ENCODE measurements at regions not wholly inside any gene's neighbourhood (a gene's known extent, or its start where the extent isn't known, plus 50 kb on each side); places are given as distances from the start of the nearest gene placed in this dataset.

DNA sequence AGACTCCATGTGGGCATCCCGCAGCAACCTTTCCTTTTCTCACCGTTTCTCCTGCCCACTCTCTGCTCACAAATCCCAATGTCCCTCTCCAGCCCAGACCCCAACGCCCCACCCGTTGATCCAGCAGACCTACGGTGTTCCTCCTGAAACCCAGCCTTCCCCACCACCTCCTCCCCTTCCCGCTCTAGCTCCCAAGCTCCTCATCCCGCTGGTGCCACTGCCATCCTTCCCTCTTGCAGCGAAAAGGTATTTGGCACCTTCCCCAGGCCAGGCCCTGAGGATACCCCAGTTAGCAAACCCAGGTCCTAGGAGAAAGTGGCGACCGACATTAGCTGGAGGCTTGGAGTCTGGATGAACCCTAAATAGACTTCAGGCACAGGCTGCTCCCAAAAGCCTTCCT lies 84.0 kb upstream of the RTL6 start:
- Histone ChIP-seq H3K27me3 (ENCODE audit: control insufficient read depth in 3 of 3, insufficient read depth in 3 of 3, low read length in 2 of 3) (peaks cover 0 to 19% (median 0%) of the 10 kb centered on the region in 3 donors), H3K27ac (ENCODE audit: low read depth in 1 of 2, low read length in 1 of 2) (no peak overlapping the region), H3K9me3 (ENCODE audit: control insufficient read depth in 4 of 4, insufficient read depth in 3 of 4, low read length in 3 of 4) (peaks cover 0 to 5% (median 0%) of the 10 kb centered on the region in 4 donors), H3K36me3 (ENCODE audit: control insufficient read depth in 4 of 4, insufficient read depth in 4 of 4, low read length in 4 of 4) (no peaks in the 10 kb centered on the region), H3K9ac (ENCODE audit: insufficient read depth in 1 of 2, low read length in 2 of 2) (no peak overlapping the region), H3K4me3 (no peak overlapping the region), H3K4me1 (ENCODE audit: control insufficient read depth in 5 of 5, insufficient read depth in 5 of 5, low read length in 5 of 5) (peaks cover 0 to 3% (median 0%) of the 10 kb centered on the region in 5 donors)
- ATAC-seq (ENCODE audit: insufficient read depth, low FRiP score), result no peak
- TF ChIP-seq, protein P1, sequence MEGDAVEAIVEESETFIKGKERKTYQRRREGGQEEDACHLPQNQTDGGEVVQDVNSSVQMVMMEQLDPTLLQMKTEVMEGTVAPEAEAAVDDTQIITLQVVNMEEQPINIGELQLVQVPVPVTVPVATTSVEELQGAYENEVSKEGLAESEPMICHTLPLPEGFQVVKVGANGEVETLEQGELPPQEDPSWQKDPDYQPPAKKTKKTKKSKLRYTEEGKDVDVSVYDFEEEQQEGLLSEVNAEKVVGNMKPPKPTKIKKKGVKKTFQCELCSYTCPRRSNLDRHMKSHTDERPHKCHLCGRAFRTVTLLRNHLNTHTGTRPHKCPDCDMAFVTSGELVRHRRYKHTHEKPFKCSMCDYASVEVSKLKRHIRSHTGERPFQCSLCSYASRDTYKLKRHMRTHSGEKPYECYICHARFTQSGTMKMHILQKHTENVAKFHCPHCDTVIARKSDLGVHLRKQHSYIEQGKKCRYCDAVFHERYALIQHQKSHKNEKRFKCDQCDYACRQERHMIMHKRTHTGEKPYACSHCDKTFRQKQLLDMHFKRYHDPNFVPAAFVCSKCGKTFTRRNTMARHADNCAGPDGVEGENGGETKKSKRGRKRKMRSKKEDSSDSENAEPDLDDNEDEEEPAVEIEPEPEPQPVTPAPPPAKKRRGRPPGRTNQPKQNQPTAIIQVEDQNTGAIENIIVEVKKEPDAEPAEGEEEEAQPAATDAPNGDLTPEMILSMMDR (IDR thresholded peaks at IDR 0.05; ENCODE audit: control extremely low read depth, extremely low read depth), result no peak
- 88 to 90% methylated on average over 10 of the region's 10 CpGs for whole genome bisulfite sequencing, 2 donors
- DNase-seq, result peak in 1 of 3 donors; percentile 4

DNA sequence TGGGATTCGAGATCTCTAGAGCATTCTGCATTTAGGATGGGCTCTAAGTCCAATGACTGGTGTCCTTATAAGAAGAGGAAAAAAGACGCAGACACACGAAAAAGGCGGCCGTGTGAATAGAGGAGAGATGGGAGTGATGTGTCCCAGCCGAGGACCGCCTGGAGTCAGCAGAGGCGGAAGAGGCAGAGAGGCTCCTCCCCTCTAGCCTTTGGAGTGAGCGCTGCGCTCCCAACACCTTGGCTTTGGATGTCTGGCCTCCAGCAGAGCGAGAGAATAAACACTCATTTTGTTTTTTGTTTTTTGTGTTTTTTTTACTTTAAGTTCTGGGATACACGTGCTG lies 83.0 kb upstream of the RTL6 start:
- no peak overlapping the region for H3K27ac ChIP-seq (ENCODE audit: low read depth in 1 of 2, low read length in 1 of 2)
- H3K4me3 ChIP-seq, result no peak overlapping the region
- ATAC-seq (ENCODE audit: insufficient read depth, low FRiP score) (no peak), DNase-seq (no peak)
- TF ChIP-seq, protein P1 (IDR thresholded peaks at IDR 0.05; ENCODE audit: control extremely low read depth, extremely low read depth), result no peak
- H3K36me3 ChIP-seq (ENCODE audit: control insufficient read depth in 4 of 4, insufficient read depth in 4 of 4, low read length in 4 of 4), result no peaks in the 10 kb centered on the region
- peaks cover 0 to 3% (median 0%) of the 10 kb centered on the region in 5 donors for H3K4me1 ChIP-seq (ENCODE audit: control insufficient read depth in 5 of 5, insufficient read depth in 5 of 5, low read length in 5 of 5)
- H3K27me3 ChIP-seq (ENCODE audit: control insufficient read depth in 3 of 3, insufficient read depth in 3 of 3, low read length in 2 of 3), result peaks cover 0 to 19% (median 0%) of the 10 kb centered on the region in 3 donors
- 80 to 89% methylated on average over 12 of the region's 12 CpGs for WGBS, 2 donors
- H3K9ac ChIP-seq (ENCODE audit: insufficient read depth in 1 of 2, low read length in 2 of 2), result no peak overlapping the region
- H3K9me3 ChIP-seq (ENCODE audit: control insufficient read depth in 4 of 4, insufficient read depth in 3 of 4, low read length in 3 of 4), result peaks cover 0 to 5% (median 0%) of the 10 kb centered on the region in 4 donors

DNA sequence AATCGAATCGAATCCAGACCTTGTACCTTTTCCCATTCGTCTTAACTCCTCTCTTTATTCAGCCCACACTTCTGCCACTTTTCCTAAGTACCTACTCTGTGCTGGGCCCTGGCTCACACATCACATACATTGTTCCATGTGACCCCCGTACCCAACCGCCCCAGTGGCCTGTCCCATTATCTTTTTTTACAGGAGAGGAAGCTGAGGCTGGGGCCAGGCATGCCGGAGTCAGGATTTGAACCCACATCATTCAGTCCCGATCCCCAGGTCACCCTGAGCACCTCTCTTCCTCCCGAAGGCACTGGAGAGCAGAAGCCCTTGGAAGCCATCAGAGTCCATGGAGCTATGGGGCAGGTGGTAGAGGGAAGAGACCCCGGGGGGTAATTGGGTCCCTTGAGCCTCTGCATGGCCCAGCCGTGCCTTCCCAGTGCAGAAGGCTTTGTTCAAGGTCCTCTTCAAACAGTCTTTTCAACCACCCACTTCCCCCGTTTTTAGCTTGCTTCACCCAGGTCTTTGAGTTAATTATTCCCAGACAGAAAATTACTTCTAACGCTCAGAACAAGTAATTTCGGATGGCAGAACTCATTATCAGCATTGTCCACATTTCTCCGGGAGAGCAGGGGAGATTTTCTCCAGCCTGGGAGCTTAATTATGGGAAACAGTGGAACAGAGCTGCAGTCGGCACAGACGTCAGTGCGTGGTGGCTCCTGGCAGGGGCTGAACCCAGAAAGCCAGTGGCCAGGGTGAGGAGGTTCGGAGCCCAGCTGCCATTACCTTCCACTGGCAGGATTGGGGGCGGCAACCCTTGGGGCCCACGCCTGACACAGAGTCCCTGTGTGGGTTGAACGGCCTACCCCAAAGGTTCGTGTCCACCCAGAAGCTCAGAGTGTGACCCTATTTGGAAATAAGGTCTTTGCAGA lies 82.4 kb upstream of the RTL6 start:
- H3K9me3 ChIP-seq (ENCODE audit: control insufficient read depth in 4 of 4, insufficient read depth in 3 of 4, low read length in 3 of 4), result peaks cover 0 to 5% (median 0%) of the 10 kb centered on the region in 4 donors
- H3K27me3 ChIP-seq (ENCODE audit: control insufficient read depth in 3 of 3, insufficient read depth in 3 of 3, low read length in 2 of 3), result peaks cover 0 to 13% (median 0%) of the 10 kb centered on the region in 3 donors
- ATAC-seq (ENCODE audit: insufficient read depth, low FRiP score), result no peak
- H3K36me3 ChIP-seq (ENCODE audit: control insufficient read depth in 4 of 4, insufficient read depth in 4 of 4, low read length in 4 of 4), result no peaks in the 10 kb centered on the region
- peaks cover 0 to 3% (median 1%) of the 10 kb centered on the region in 5 donors for H3K4me1 ChIP-seq (ENCODE audit: control insufficient read depth in 5 of 5, insufficient read depth in 5 of 5, low read length in 5 of 5)
- DNase-seq, result no peak
- TF ChIP-seq, protein P1 (IDR thresholded peaks at IDR 0.05; ENCODE audit: control extremely low read depth, extremely low read depth), result no peak
- 79 to 87% methylated on average over 22 of the region's 22 CpGs for WGBS, 2 donors
- H3K27ac ChIP-seq (ENCODE audit: low read depth in 1 of 2, low read length in 1 of 2), result no peak overlapping the region
- no peak overlapping the region for H3K4me3 ChIP-seq
- no peak overlapping the region for H3K9ac ChIP-seq (ENCODE audit: insufficient read depth in 1 of 2, low read length in 2 of 2)

All from lung (tissue), 11 donors.